Endothelial cell of umbilical vein (primary cell): ENCODE measurements at regions not wholly inside any gene's neighbourhood (a gene's known extent, or its start where the extent isn't known, plus 50 kb on each side); places are given as distances from the start of the nearest gene placed in this dataset.

ENCODE experiments used
- BruUV-seq: library from RNA; stranded (reverse); fragments of 400-500 nt; replicated peaks from 2 replicates; lab custom pipeline; 2021; lab: Mats Ljungman, UMichigan
- CTCF ChIA-PET: fragments of 300-600, 350-600 bp; sonication (Branson Sonifier 250); formaldehyde crosslinking; loops from one replicate; lab custom pipeline; 2021; ENCODE audit warnings: antibody characterized with exemption, inconsistent platforms; lab: Charles Lee
- POLR2A ChIA-PET: fragments of 300-600, 350-600 bp; sonication (Branson Sonifier 250); formaldehyde crosslinking; loops from one replicate; lab custom pipeline; 2021; ENCODE audit warnings: antibody characterized with exemption, inconsistent platforms; lab: Charles Lee
- DNase-seq: peaks from one replicate; pipeline ENCODE4 v3.0.0-alpha.2; 2011; ENCODE audit warnings: low read depth, low spot score
- FAIRE-seq: peaks from 2 replicates; lab custom pipeline; 2011; peaks lifted over from hg19 to GRCh38; lab: Jason Lieb, UNC
- H2AFZ ChIP-seq: 2 replicates; pipeline ENCODE4 v1.6.0; 2012; ENCODE audit warnings: low read depth, low read length, control low read depth, inconsistent platforms
- H3K27ac ChIP-seq: 2 replicates; pipeline ENCODE4 v1.5.1; 2011; ENCODE audit warnings: low read depth, mild to moderate bottlenecking, control low read depth, low read length, moderate library complexity; ENCODE audit not compliant: insufficient read depth
- H3K27me3 ChIP-seq, 2 experiments: 2 replicates each; pipeline versions ENCODE4 v1.6.0 to v1.6.1; 2011; ENCODE audit warnings: low read length in 2 of 2, mixed read lengths in 1 of 2; ENCODE audit not compliant: control insufficient read depth in 2 of 2, insufficient read depth in 2 of 2
- H3K36me3 ChIP-seq, 2 experiments: 2 replicates in 1 of 2; 3 replicates in 1 of 2; pipeline ENCODE4 v1.5.1; 2011; ENCODE audit warnings: low read length in 2 of 2, mild to moderate bottlenecking in 1 of 2, moderate library complexity in 1 of 2; ENCODE audit not compliant: control insufficient read depth in 2 of 2, insufficient read depth in 2 of 2; ENCODE audit errors: extremely low read depth in 1 of 2
- H3K4me1 ChIP-seq: 3 replicates; pipeline ENCODE4 v1.5.1; 2011; ENCODE audit warnings: mild to moderate bottlenecking, low read length; ENCODE audit not compliant: control insufficient read depth, insufficient read depth; ENCODE audit errors: extremely low read depth
- H3K4me2 ChIP-seq: 2 replicates; pipeline ENCODE4 v1.6.1; 2011; ENCODE audit warnings: low read length, control low read depth, mixed read lengths; ENCODE audit not compliant: insufficient read depth
- H3K4me3 ChIP-seq, 3 experiments: fragments of 200-600 bp in 1 of 3; sonication (generic), shearing (Covaris generic) in 1 of 3; replicated peaks in 1 of 3; 2 replicates each; pipeline ENCODE4 v1.5.1; 2011 to 2016; ENCODE audit warnings: control low read depth in 3 of 3, low read length in 3 of 3, mild to moderate bottlenecking in 2 of 3, inconsistent platforms in 1 of 3, low read depth in 1 of 3, moderate library complexity in 1 of 3; ENCODE audit not compliant: insufficient read depth in 1 of 3
- H3K79me2 ChIP-seq: 2 replicates; pipeline ENCODE4 v1.6.0; 2012; ENCODE audit warnings: low read length, inconsistent platforms; ENCODE audit not compliant: control insufficient read depth, insufficient read depth
- H3K9ac ChIP-seq: replicated peaks from 2 replicates; pipeline ENCODE3; 2011; ENCODE audit warnings: low read length, control low read depth; ENCODE audit not compliant: insufficient read depth; ENCODE audit errors: extremely low read depth
- H3K9me1 ChIP-seq: replicated peaks from 3 replicates; pipeline ENCODE4 v1.6.0; 2011; ENCODE audit warnings: mild to moderate bottlenecking, low read length; ENCODE audit not compliant: control insufficient read depth, insufficient read depth; ENCODE audit errors: extremely low read depth
- H3K9me3 ChIP-seq: replicated peaks from 2 replicates; pipeline ENCODE4 v1.5.1; 2012; ENCODE audit warnings: low read length, inconsistent platforms; ENCODE audit not compliant: control insufficient read depth, insufficient read depth
- H4K20me1 ChIP-seq: replicated peaks from 2 replicates; pipeline ENCODE3; 2011; ENCODE audit warnings: mild to moderate bottlenecking, low read length; ENCODE audit not compliant: control insufficient read depth, insufficient read depth; ENCODE audit errors: extremely low read depth
- EZH2 ChIP-seq: IDR thresholded peaks from 2 replicates; pipeline ENCODE4 v1.6.1; 2012; ENCODE audit warnings: borderline replicate concordance, low read depth, mild to moderate bottlenecking, moderate library complexity, low read length, inconsistent platforms; ENCODE audit not compliant: severe bottlenecking
- FOS ChIP-seq: IDR thresholded peaks from 2 replicates; pipeline ENCODE4 v1.6.1; 2011; ENCODE audit warnings: mild to moderate bottlenecking, low read length, moderate library complexity, borderline replicate concordance; ENCODE audit not compliant: insufficient read depth
- GATA2 ChIP-seq: IDR thresholded peaks from 2 replicates; pipeline ENCODE4 v1.7.0; 2011; ENCODE audit warnings: low read depth, mild to moderate bottlenecking, moderate library complexity, mixed read lengths, low read length; ENCODE audit not compliant: insufficient read length, insufficient read depth
- JUN ChIP-seq: IDR thresholded peaks from 2 replicates; pipeline ENCODE4 v1.6.1; 2011; ENCODE audit warnings: borderline replicate concordance, low read depth; ENCODE audit not compliant: insufficient read length, insufficient read depth
- MYC ChIP-seq: IDR thresholded peaks from one replicate; pipeline ENCODE4 v1.6.1; 2011; ENCODE audit warnings: mild to moderate bottlenecking, low read depth, low read length
- POLR2A ChIP-seq: IDR thresholded peaks from 2 replicates; pipeline ENCODE4 v1.6.1; 2012; ENCODE audit warnings: low read depth, mild to moderate bottlenecking, control low read depth, low read length
- POLR2AphosphoS5 ChIP-seq: IDR thresholded peaks from 2 replicates; pipeline ENCODE4 v1.6.1; 2012; ENCODE audit warnings: low read depth, mild to moderate bottlenecking, control low read depth, low read length, moderate library complexity; ENCODE audit not compliant: insufficient read depth
- dilution Hi-C: fragments of 300-500 bp; cut with MboI; formaldehyde crosslinking; loops from one replicate; pipeline ENCODE4 v1.15.0; 2019; ENCODE audit warnings: low sequenced_read_pairs; ENCODE audit not compliant: extremely low pct_ligation_motif_present
- intact Hi-C: fragments of 100-400 bp; cut with micrococcal nuclease; formaldehyde crosslinking; loops from one replicate; pipeline ENCODE4 v1.10.0; 2022
- TF ChIP-seq, protein P1 (sequence below): IDR thresholded peaks from 2 replicates; pipeline ENCODE4 v1.6.1; 2011; ENCODE audit not compliant: insufficient read depth, insufficient read length
- TF ChIP-seq, protein P2 (sequence below), 2 donors: IDR thresholded peaks; 1 replicate in 1 of 2; 2 replicates in 1 of 2; pipeline ENCODE4 v1.5.1; 2011; ENCODE audit warnings: low read length in 2 of 2, mild to moderate bottlenecking in 2 of 2, moderate library complexity in 2 of 2, control low read depth in 1 of 2, inconsistent platforms in 1 of 2, low read depth in 1 of 2; ENCODE audit not compliant: insufficient read depth in 1 of 2; ENCODE audit errors: extremely low read depth in 1 of 2

DNA sequence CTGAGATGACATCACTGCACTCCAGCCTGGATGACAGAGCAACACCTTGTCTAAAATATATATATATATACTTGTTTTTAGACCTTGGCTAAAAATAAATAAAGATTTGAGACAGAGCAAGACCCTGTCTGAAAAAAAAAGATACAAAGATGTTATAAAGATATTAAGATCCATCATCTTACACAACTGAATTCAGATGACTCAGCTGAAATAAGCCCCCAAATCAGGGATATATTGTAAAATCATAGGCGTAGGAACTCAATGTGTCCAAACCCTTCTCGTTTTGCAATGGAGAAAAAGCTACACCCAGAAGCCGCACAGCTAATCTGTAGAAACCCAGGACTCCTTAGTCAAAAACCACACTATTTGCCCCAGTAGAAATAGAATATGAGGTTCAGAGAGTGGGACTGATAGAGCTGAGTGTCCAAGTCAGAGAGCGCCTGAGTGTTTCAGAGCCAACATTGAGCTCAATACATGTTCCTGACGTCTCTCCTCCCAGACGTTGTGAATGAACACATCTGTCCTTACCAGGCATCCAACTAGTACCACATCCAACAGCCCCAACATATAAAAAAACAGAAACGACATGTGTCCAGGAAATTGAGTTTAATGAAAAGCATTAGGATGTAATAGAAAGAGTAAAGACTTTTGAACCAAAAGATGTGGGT, 207.9 kb upstream of the BLID start:
- H3K4me1 ChIP-seq = no peaks in the 10 kb centered on the region
- ChIA-PET CTCF (interaction anchor here (1.8 kb wide), 1 partner anchor 30 kb away, joined by 5 read pairs; no protein-coding TSS in a partner anchor), POLR2A (no interaction called here)
- no peak overlapping the region for H3K27ac ChIP-seq
- peaks cover 0 to 1% of the 10 kb centered on the region in 2 experiments for H3K27me3 ChIP-seq
- no peak overlapping the region for H2AFZ ChIP-seq
- no TSS peak for BruUV-seq
- H4K20me1 ChIP-seq = no peaks in the 10 kb centered on the region
- FAIRE-seq (no peak), DNase-seq (no peak)
- no peaks in the 10 kb centered on the region for H3K36me3 ChIP-seq
- intact Hi-C loops (no loop called here), dilution Hi-C loops (no loop called here)
- H3K9me3 ChIP-seq = no peaks in the 10 kb centered on the region
- no peak overlapping the region for H3K4me2 ChIP-seq
- H3K9me1 ChIP-seq = no peaks in the 10 kb centered on the region
- TF ChIP-seq, protein P1, sequence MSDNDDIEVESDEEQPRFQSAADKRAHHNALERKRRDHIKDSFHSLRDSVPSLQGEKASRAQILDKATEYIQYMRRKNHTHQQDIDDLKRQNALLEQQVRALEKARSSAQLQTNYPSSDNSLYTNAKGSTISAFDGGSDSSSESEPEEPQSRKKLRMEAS = no peak
- TF ChIP-seq FOS (no peak), POLR2AphosphoS5 (no peak), EZH2 (no peak), MYC (no peak), JUN (no peak), GATA2 (no peak), POLR2A (no peak)
- TF ChIP-seq, protein P2, sequence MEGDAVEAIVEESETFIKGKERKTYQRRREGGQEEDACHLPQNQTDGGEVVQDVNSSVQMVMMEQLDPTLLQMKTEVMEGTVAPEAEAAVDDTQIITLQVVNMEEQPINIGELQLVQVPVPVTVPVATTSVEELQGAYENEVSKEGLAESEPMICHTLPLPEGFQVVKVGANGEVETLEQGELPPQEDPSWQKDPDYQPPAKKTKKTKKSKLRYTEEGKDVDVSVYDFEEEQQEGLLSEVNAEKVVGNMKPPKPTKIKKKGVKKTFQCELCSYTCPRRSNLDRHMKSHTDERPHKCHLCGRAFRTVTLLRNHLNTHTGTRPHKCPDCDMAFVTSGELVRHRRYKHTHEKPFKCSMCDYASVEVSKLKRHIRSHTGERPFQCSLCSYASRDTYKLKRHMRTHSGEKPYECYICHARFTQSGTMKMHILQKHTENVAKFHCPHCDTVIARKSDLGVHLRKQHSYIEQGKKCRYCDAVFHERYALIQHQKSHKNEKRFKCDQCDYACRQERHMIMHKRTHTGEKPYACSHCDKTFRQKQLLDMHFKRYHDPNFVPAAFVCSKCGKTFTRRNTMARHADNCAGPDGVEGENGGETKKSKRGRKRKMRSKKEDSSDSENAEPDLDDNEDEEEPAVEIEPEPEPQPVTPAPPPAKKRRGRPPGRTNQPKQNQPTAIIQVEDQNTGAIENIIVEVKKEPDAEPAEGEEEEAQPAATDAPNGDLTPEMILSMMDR (IDR thresholded peaks at IDR 0.05; ENCODE audit: extremely low read depth in 1 of 2, insufficient read depth in 1 of 2, low read depth in 1 of 2, low read length in 2 of 2) = no peak
- no peak overlapping the region for H3K9ac ChIP-seq
- no peak overlapping the region for H3K4me3 ChIP-seq
- no peaks in the 10 kb centered on the region for H3K79me2 ChIP-seq
